22Rv1 (cell line): ENCODE measurements at regions not wholly inside any gene's neighbourhood (a gene's known extent, or its start where the extent isn't known, plus 50 kb on each side); places are given as distances from the start of the nearest gene placed in this dataset.

Experiments used
- CTCF ChIP-seq: fragments of 450-650 bp; IDR thresholded peaks from 2 replicates; pipeline ENCODE4 v1.5.1; 2017; ENCODE audit warnings: mild to moderate bottlenecking
- ZFX ChIP-seq: fragments of 450-650 bp; IDR thresholded peaks from 2 replicates; pipeline ENCODE4 v1.6.1; 2017; ENCODE audit warnings: antibody characterized with exemption, borderline replicate concordance

GRCh38 chr10:1944487-1944886, 207.2 kb upstream of the ADARB2 start:
- no peak for TF ChIP-seq CTCF
- TF ChIP-seq ZFX: no peak
